Umbilical cord (tissue), 1 donor: ENCODE measurements at regions not wholly inside any gene's neighbourhood (a gene's known extent, or its start where the extent isn't known, plus 50 kb on each side); places are given as distances from the start of the nearest gene placed in this dataset.

Experiments
- DNase-seq: peaks from one replicate; pipeline ENCODE4 v3.0.0-alpha.2; 2015; ENCODE audit warnings: low spot score

- DNase-seq = peak; percentile 4
Observed at GRCh38 chr11:135075740-135076139, 663.7 kb upstream of the B3GAT1 start.

GRCh38 chr11:135074397-135074998 lies 662.5 kb upstream of the B3GAT1 start:
- DNase-seq = no peak

- no peak for DNase-seq
Observed at GRCh38 chr11:135073870-135074269, 661.8 kb upstream of the B3GAT1 start.

- no peak for DNase-seq
Observed at GRCh38 chr11:135073381-135073780, 661.3 kb upstream of the B3GAT1 start.

GRCh38 chr11:135069890-135070289 lies 657.8 kb upstream of the B3GAT1 start:
- DNase-seq = no peak

- DNase-seq = no peak
Observed at GRCh38 chr11:135069063-135069462, 657.0 kb upstream of the B3GAT1 start.

GRCh38 chr11:135062994-135063393 lies 651.0 kb upstream of the B3GAT1 start:
- no peak for DNase-seq

- DNase-seq = no peak
Observed at GRCh38 chr11:135061166-135061565, 649.1 kb upstream of the B3GAT1 start.

GRCh38 chr11:135046986-135047385 lies 634.9 kb upstream of the B3GAT1 start:
- DNase-seq = no peak

- DNase-seq = no peak
Observed at GRCh38 chr11:135046556-135046955, 634.5 kb upstream of the B3GAT1 start.

GRCh38 chr11:135043434-135043833 lies 631.4 kb upstream of the B3GAT1 start:
- no peak for DNase-seq

- DNase-seq = no peak
Observed at GRCh38 chr11:135037828-135038227, 625.8 kb upstream of the B3GAT1 start.

- no peak for DNase-seq
Observed at GRCh38 chr11:135036488-135037297, 624.7 kb upstream of the B3GAT1 start.

GRCh38 chr11:135035282-135035681 lies 623.2 kb upstream of the B3GAT1 start:
- DNase-seq = no peak

GRCh38 chr11:135033540-135033939 lies 621.5 kb upstream of the B3GAT1 start:
- peak; percentile 42 for DNase-seq

- no peak for DNase-seq
Observed at GRCh38 chr11:135031205-135031989, 619.4 kb upstream of the B3GAT1 start.

- DNase-seq = peak; percentile 68
Observed at GRCh38 chr11:135027461-135027860, 615.4 kb upstream of the B3GAT1 start.

- no peak for DNase-seq
Observed at GRCh38 chr11:135023499-135023898, 611.5 kb upstream of the B3GAT1 start.

- DNase-seq = no peak
Observed at GRCh38 chr11:135022454-135022853, 610.4 kb upstream of the B3GAT1 start.

- DNase-seq = no peak
Observed at GRCh38 chr11:135019899-135020298, 607.9 kb upstream of the B3GAT1 start.

- no peak for DNase-seq
Observed at GRCh38 chr11:135019343-135019871, 607.4 kb upstream of the B3GAT1 start.

- DNase-seq = no peak
Observed at GRCh38 chr11:135017296-135017695, 605.3 kb upstream of the B3GAT1 start.
